Right lobe of liver (tissue), 6 donors: ENCODE measurements at regions not wholly inside any gene's neighbourhood (a gene's known extent, or its start where the extent isn't known, plus 50 kb on each side); places are given as distances from the start of the nearest gene placed in this dataset.

Experiments used
- ATAC-seq, 4 donors: fragments of 200-7000 bp; cut with Tn5 transposase; one replicate each; pipeline ENCODE4 v1.9.1; 2020; ENCODE audit warnings: mild to moderate bottlenecking in 4 of 4, moderate library complexity in 4 of 4
- DNase-seq, 3 donors: peaks; one replicate each; pipeline ENCODE4 v3.0.0-alpha.2; 2020
- H3K27ac ChIP-seq, 3 donors: fragments of 200-600 bp; one replicate each; pipeline ENCODE4 v1.8.0; 2022
- H3K27me3 ChIP-seq, 2 donors: fragments of 200-600 bp; one replicate each; pipeline ENCODE4 v1.8.0; 2022
- H3K36me3 ChIP-seq, 4 donors: fragments of 200-600 bp; sonication (generic) in 1 of 4; one replicate each; pipeline versions ENCODE4 v1.5.1 to v1.8.0; 2017 to 2022; ENCODE audit warnings: control low read depth in 1 of 4
- H3K4me1 ChIP-seq, 4 donors: fragments of 200-600 bp; sonication (generic) in 1 of 4; one replicate each; pipeline versions ENCODE4 v1.5.1 to v1.8.0; 2017 to 2022; ENCODE audit warnings: control low read depth in 1 of 4
- H3K4me3 ChIP-seq, 3 donors: fragments of 200-600 bp; one replicate each; pipeline ENCODE4 v1.8.0; 2022
- H3K9me3 ChIP-seq, 4 donors: fragments of 200-600 bp; sonication (generic) in 1 of 4; one replicate each; pipeline versions ENCODE4 v1.5.1 to v1.8.0; 2017 to 2022; ENCODE audit warnings: control low read depth in 1 of 4
- POLR2A ChIP-seq: fragments of 450-650 bp; IDR thresholded peaks from one replicate; pipeline ENCODE4 v1.6.1; 2017; ENCODE audit warnings: antibody characterized with exemption, mild to moderate bottlenecking
- WGBS: methylation state at CpG from one replicate; pipeline ENCODE4 v1.1.6; 2018; ENCODE audit warnings: low coverage, low lambda C conversion rate; ENCODE audit not compliant: insufficient coverage; ENCODE audit errors: missing lambda C conversion rate; 5-methylcytosine and 5-hydroxymethylcytosine counted together
- intact Hi-C, 2 donors: fragments of 100-400 bp; cut with DNase I; formaldehyde crosslinking; loops; one replicate each; pipeline versions ENCODE4 v1.11.2 to v1.14.1; 2022
- TF ChIP-seq, protein P1 (sequence below), 4 donors: fragments of 200-600 bp in 3 of 4; fragments of 450-650 bp in 1 of 4; IDR thresholded peaks; one replicate each; pipeline versions ENCODE4 v1.5.1 to v1.8.0; 2016 to 2022; ENCODE audit warnings: antibody characterized with exemption in 4 of 4, mild to moderate bottlenecking in 2 of 4
- donor health status: DM: no; HTN: yes; CAD: no.
- donor health status: DM: no; HTN: no; CAD: no.
- donor health status: DM: no; HTN: no; CAD: no.
- donor health status: DM: no; HTN: yes; CAD: no.
- donor health status: DM: no; HTN: yes; CAD: no.

DNA sequence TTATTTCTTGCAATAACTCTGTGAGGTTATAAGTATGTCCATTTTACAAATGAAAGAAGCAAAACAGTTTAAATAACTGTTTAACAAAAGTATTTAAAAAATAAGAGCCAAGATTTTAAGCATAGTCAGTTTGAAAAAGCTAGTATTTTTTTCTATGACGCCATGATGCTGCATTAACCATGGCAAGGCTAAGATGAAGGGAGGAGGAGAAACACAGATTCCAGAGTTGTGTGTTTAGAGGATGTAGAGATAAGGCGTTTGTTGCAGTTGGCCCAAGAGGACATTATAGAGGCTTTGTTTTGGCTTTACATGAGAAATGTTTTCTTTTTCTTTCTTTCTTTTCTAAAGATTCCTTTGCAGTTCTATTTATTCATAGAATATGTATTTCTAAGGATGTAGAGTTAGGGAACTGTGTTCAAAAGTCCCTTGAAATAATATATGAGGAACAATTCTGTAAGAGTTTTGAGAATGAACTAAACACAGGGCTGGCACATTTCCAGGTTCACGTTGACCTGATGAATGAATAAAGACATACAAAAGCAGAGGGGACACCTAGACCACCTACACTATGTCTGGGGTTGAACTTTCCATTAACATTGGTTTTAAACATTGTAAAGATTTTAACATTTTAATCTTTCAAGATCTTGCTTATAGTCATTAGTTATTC is 244.2 kb downstream of the KCNS3 start:
- ATAC-seq (no peak), DNase-seq (no peak)
- Histone ChIP-seq H3K4me1 (peaks cover 0 to 11% (median 0%) of the 10 kb centered on the region in 4 donors), H3K27me3 (no peaks in the 10 kb centered on the region), H3K27ac (no peak overlapping the region), H3K4me3 (no peak overlapping the region), H3K9me3 (no peaks in the 10 kb centered on the region), H3K36me3 (no peaks in the 10 kb centered on the region)
- WGBS, result 27% methylated on average over 3 of the region's 3 CpGs
- intact Hi-C loops, result no loop called here
- TF ChIP-seq, protein P1, sequence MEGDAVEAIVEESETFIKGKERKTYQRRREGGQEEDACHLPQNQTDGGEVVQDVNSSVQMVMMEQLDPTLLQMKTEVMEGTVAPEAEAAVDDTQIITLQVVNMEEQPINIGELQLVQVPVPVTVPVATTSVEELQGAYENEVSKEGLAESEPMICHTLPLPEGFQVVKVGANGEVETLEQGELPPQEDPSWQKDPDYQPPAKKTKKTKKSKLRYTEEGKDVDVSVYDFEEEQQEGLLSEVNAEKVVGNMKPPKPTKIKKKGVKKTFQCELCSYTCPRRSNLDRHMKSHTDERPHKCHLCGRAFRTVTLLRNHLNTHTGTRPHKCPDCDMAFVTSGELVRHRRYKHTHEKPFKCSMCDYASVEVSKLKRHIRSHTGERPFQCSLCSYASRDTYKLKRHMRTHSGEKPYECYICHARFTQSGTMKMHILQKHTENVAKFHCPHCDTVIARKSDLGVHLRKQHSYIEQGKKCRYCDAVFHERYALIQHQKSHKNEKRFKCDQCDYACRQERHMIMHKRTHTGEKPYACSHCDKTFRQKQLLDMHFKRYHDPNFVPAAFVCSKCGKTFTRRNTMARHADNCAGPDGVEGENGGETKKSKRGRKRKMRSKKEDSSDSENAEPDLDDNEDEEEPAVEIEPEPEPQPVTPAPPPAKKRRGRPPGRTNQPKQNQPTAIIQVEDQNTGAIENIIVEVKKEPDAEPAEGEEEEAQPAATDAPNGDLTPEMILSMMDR (IDR thresholded peaks at IDR 0.05), result no peak

GRCh38 chr2:18119883-18120282 is 241.4 kb downstream of the KCNS3 start:
- 59% methylated on average over 2 of the region's 3 CpGs for WGBS
- Histone ChIP-seq H3K27me3 (no peaks in the 10 kb centered on the region), H3K4me3 (no peak overlapping the region), H3K4me1 (peaks cover 0 to 11% (median 0%) of the 10 kb centered on the region in 4 donors), H3K27ac (no peak overlapping the region), H3K36me3 (no peaks in the 10 kb centered on the region), H3K9me3 (no peaks in the 10 kb centered on the region)
- ATAC-seq (peak in 2 of 4 donors; percentile 68 to 80), DNase-seq (peak in 2 of 3 donors; percentile 36 to 48)
- TF ChIP-seq POLR2A, result no peak
- TF ChIP-seq, protein P1 (IDR thresholded peaks at IDR 0.05), result no peak
- intact Hi-C loops, result no loop called here

GRCh38 chr2:18118703-18119102 is 240.2 kb downstream of the KCNS3 start:
- Histone ChIP-seq H3K4me1 (peaks cover 0 to 11% (median 0%) of the 10 kb centered on the region in 4 donors), H3K36me3 (no peaks in the 10 kb centered on the region), H3K27me3 (no peaks in the 10 kb centered on the region), H3K4me3 (no peak overlapping the region), H3K9me3 (no peaks in the 10 kb centered on the region), H3K27ac (no peak overlapping the region)
- ATAC-seq (peak in 2 of 4 donors; percentile 23 to 55), DNase-seq (no peak)
- intact Hi-C loops, result no loop called here
- 25% methylated on average over 4 of the region's 5 CpGs for WGBS
- TF ChIP-seq, protein P1 (IDR thresholded peaks at IDR 0.05), result no peak
- TF ChIP-seq POLR2A, result no peak

DNA sequence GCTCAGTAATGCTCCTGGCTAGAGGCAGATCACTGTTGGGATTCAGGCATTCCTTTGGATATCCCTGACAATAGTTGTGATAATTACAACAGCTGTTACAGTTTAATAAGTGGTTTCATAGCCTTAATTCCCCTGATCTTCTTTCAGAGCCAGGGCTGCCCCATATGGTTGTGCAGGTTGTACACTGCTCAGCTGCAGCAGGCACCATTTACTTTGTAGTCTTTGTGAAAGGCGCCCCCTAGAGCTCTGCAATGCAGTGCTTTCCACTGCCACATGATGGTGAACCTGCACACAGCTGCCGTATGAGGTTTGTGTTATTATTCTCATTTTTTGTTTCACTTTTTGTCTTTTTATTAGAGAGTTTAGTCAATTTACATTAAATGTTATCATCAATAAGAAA is 239.1 kb downstream of the KCNS3 start:
- Histone ChIP-seq H3K9me3 (no peaks in the 10 kb centered on the region), H3K27me3 (no peaks in the 10 kb centered on the region), H3K4me3 (no peak overlapping the region), H3K36me3 (no peaks in the 10 kb centered on the region), H3K4me1 (peaks cover 0 to 11% (median 0%) of the 10 kb centered on the region in 4 donors), H3K27ac (no peak overlapping the region)
- ATAC-seq, result peak; percentile 23 to 78 (median 58)
- DNase-seq, result no peak
- TF ChIP-seq POLR2A, result no peak
- TF ChIP-seq, protein P1 (IDR thresholded peaks at IDR 0.05), result peak in 3 of 4 donors; percentile 23 to 65 (median 38)
- WGBS, result 21% methylated on average over 2 of the region's 2 CpGs
- intact Hi-C loops, result no loop called here
